ENCODE measurements at regions not wholly inside any gene's neighbourhood (a gene's known extent, or its start where the extent isn't known, plus 50 kb on each side); places are given as distances from the start of the nearest gene placed in this dataset.

DNA sequence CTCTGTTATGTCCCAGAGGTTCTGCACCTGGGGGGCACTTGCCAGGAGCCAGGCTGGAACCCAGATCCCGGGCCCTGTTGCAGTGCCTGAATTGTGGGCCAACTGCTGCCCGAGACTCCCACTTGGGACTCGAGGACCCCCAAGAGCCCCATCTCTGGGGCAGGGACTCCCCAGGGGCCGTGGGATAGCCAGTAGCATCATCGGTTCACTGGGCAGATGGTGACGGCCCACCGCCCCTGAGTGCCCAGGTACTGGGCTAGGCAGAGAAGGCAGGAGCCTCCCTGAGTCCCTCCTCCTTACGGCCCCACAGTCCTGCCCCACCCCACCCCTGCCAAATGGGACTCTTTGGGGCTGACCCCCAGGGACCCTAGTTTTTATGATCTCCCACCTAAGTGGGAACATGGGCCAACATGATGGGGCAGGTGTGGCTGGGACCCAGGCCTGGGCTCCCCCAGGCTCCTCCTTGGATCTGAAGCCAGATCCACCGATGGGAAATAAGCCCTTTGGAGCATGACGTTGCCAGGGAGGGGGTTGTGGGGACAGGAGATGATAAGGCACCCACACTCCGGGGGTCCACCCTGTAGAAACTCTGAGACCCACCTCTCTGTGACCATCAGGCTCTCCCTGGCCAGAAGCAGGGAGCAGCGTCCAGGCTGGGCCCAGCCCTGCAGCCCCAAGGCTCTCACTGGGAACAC, 94.5 kb upstream of the FGF3 start:
- Histone ChIP-seq H3K9me3 (ENCODE audit: low read length) (no peaks in the 10 kb centered on the region), H3K4me1 (ENCODE audit: insufficient read depth, low read length, severe bottlenecking) (no peaks in the 10 kb centered on the region), H3K27ac (ENCODE audit: low read depth, low read length, poor library complexity, severe bottlenecking) (no peak overlapping the region), H3K4me2 (ENCODE audit: low read length) (no peak overlapping the region), H2AFZ (ENCODE audit: low read length) (no peak overlapping the region), H3K79me2 (ENCODE audit: insufficient read depth, low read length) (no peaks in the 10 kb centered on the region), H3K27me3 (ENCODE audit: insufficient read depth, low read length) (no peaks in the 10 kb centered on the region), H3K4me3 (ENCODE audit: low read depth, low read length, poor library complexity, severe bottlenecking) (no peak overlapping the region), H3K9ac (ENCODE audit: low read length) (no peak overlapping the region), H3F3A (ENCODE audit: insufficient read depth, low read length) (no peaks in the 10 kb centered on the region), H4K20me1 (ENCODE audit: insufficient read depth, low read length) (no peaks in the 10 kb centered on the region), H3K9me2 (ENCODE audit: low read depth, low read length) (no peaks in the 10 kb centered on the region), H3K36me3 (ENCODE audit: insufficient read depth, low read length) (no peaks in the 10 kb centered on the region)
- TF ChIP-seq, protein P1, sequence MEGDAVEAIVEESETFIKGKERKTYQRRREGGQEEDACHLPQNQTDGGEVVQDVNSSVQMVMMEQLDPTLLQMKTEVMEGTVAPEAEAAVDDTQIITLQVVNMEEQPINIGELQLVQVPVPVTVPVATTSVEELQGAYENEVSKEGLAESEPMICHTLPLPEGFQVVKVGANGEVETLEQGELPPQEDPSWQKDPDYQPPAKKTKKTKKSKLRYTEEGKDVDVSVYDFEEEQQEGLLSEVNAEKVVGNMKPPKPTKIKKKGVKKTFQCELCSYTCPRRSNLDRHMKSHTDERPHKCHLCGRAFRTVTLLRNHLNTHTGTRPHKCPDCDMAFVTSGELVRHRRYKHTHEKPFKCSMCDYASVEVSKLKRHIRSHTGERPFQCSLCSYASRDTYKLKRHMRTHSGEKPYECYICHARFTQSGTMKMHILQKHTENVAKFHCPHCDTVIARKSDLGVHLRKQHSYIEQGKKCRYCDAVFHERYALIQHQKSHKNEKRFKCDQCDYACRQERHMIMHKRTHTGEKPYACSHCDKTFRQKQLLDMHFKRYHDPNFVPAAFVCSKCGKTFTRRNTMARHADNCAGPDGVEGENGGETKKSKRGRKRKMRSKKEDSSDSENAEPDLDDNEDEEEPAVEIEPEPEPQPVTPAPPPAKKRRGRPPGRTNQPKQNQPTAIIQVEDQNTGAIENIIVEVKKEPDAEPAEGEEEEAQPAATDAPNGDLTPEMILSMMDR (IDR thresholded peaks at IDR 0.05; ENCODE audit: low read length): no peak

DNA sequence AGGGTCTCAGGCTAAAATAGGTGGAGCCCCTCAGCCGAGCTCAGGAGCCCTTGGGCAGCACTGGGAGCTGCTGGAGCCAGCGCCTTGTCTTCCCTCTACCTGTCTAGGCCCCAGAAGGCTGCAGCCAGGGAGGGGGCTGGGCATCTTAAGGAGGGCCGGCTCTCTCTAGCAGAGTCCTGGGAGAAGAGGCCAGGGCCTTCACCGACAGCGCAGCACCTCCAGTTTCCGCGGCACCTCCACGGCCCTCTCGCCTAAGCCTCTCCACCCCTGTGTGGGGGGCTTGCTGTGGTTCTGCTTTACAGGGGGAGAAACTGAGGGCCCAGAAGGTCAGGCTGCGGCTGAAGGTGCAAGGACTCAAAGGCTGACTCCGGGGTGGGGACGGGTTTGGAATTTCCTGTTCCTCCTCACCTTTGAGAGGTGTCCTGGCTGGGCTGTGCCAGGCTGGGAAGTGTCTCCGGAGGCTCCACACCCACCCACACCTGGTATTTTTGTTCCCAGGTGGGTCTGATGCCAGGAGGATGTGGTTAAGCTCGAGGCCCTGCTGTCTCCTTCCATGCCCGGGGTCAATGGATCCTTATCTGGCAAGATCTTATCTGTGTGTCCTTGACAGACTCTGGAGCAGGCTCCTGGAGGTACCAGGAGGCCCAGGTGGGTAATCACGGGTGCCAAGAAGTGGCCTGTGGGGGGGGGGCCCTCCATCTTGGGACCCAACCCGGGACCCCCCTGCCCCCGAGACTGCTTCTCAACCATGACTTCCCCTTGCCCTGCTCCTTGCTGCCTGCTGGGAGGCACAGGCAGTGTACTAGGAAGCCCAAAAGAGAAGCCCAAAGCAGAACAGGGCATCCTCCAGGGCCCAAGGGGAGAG, 95.3 kb upstream of the FGF3 start:
- Histone ChIP-seq H3K27ac (ENCODE audit: low read depth, low read length, poor library complexity, severe bottlenecking) (no peak overlapping the region), H3K4me1 (ENCODE audit: insufficient read depth, low read length, severe bottlenecking) (no peaks in the 10 kb centered on the region), H4K20me1 (ENCODE audit: insufficient read depth, low read length) (no peaks in the 10 kb centered on the region), H3K9ac (ENCODE audit: low read length) (no peak overlapping the region), H3K9me3 (ENCODE audit: low read length) (no peaks in the 10 kb centered on the region), H3K27me3 (ENCODE audit: insufficient read depth, low read length) (no peaks in the 10 kb centered on the region), H3K79me2 (ENCODE audit: insufficient read depth, low read length) (no peaks in the 10 kb centered on the region), H3K4me3 (ENCODE audit: low read depth, low read length, poor library complexity, severe bottlenecking) (no peak overlapping the region), H3K36me3 (ENCODE audit: insufficient read depth, low read length) (no peaks in the 10 kb centered on the region), H3K4me2 (ENCODE audit: low read length) (no peak overlapping the region), H3K9me2 (ENCODE audit: low read depth, low read length) (no peaks in the 10 kb centered on the region), H3F3A (ENCODE audit: insufficient read depth, low read length) (no peaks in the 10 kb centered on the region), H2AFZ (ENCODE audit: low read length) (no peak overlapping the region)
- TF ChIP-seq EZH2 (IDR thresholded peaks at IDR 0.05; ENCODE audit: borderline replicate concordance, low read length): no peak
- TF ChIP-seq, protein P1 (IDR thresholded peaks at IDR 0.05; ENCODE audit: low read length): no peak

DNA sequence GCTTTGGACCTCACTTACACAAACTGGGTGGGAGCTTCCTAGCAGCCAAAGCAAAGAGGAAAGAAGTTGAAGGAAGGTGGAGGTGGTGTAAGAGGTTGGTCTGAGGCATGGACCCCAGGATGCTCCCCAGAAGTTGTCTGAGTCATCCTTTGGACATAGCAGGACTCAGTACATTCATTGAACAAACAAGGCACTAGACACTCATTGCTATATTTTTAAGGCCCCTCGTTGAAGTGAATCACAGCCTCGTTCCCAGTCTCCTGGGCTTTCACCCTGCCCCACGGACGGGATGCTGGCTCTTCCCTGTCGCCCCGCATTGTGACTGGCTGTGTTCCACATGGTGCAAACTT, 95.9 kb upstream of the FGF3 start:
- H3K27me3 ChIP-seq (ENCODE audit: insufficient read depth, low read length): no peaks in the 10 kb centered on the region
- H3K4me1 ChIP-seq (ENCODE audit: insufficient read depth, low read length, severe bottlenecking): no peaks in the 10 kb centered on the region
- no peak overlapping the region for H3K4me2 ChIP-seq (ENCODE audit: low read length)
- no peak overlapping the region for H3K4me3 ChIP-seq (ENCODE audit: low read depth, low read length, poor library complexity, severe bottlenecking)
- H2AFZ ChIP-seq (ENCODE audit: low read length): no peak overlapping the region
- no peaks in the 10 kb centered on the region for H3K79me2 ChIP-seq (ENCODE audit: insufficient read depth, low read length)
- H3K27ac ChIP-seq (ENCODE audit: low read depth, low read length, poor library complexity, severe bottlenecking): no peak overlapping the region
- no peaks in the 10 kb centered on the region for H3F3A ChIP-seq (ENCODE audit: insufficient read depth, low read length)
- no peaks in the 10 kb centered on the region for H3K36me3 ChIP-seq (ENCODE audit: insufficient read depth, low read length)
- no peak overlapping the region for H3K9ac ChIP-seq (ENCODE audit: low read length)
- TF ChIP-seq, protein P1 (IDR thresholded peaks at IDR 0.05; ENCODE audit: low read length): no peak
- no peak for TF ChIP-seq EZH2 (IDR thresholded peaks at IDR 0.05; ENCODE audit: borderline replicate concordance, low read length)
- H4K20me1 ChIP-seq (ENCODE audit: insufficient read depth, low read length): no peaks in the 10 kb centered on the region
- H3K9me2 ChIP-seq (ENCODE audit: low read depth, low read length): no peaks in the 10 kb centered on the region
- H3K9me3 ChIP-seq (ENCODE audit: low read length): no peaks in the 10 kb centered on the region

All from OCI-LY1 (cell line).